Endothelial cell of umbilical vein (primary cell): ENCODE measurements at regions not wholly inside any gene's neighbourhood (a gene's known extent, or its start where the extent isn't known, plus 50 kb on each side); places are given as distances from the start of the nearest gene placed in this dataset.

ENCODE experiments used
- EZH2 ChIP-seq: IDR thresholded peaks from 2 replicates; pipeline ENCODE4 v1.6.1; 2012; ENCODE audit warnings: borderline replicate concordance, low read depth, mild to moderate bottlenecking, moderate library complexity, low read length, inconsistent platforms; ENCODE audit not compliant: severe bottlenecking
- MYC ChIP-seq: IDR thresholded peaks from one replicate; pipeline ENCODE4 v1.6.1; 2011; ENCODE audit warnings: mild to moderate bottlenecking, low read depth, low read length
- POLR2A ChIP-seq: IDR thresholded peaks from 2 replicates; pipeline ENCODE4 v1.6.1; 2012; ENCODE audit warnings: low read depth, mild to moderate bottlenecking, control low read depth, low read length
- POLR2AphosphoS5 ChIP-seq: IDR thresholded peaks from 2 replicates; pipeline ENCODE4 v1.6.1; 2012; ENCODE audit warnings: low read depth, mild to moderate bottlenecking, control low read depth, low read length, moderate library complexity; ENCODE audit not compliant: insufficient read depth
- TF ChIP-seq, protein P1 (sequence below), 2 donors: IDR thresholded peaks; 1 replicate in 1 of 2; 2 replicates in 1 of 2; pipeline ENCODE4 v1.5.1; 2011; ENCODE audit warnings: low read length in 2 of 2, mild to moderate bottlenecking in 2 of 2, moderate library complexity in 2 of 2, control low read depth in 1 of 2, inconsistent platforms in 1 of 2, low read depth in 1 of 2; ENCODE audit not compliant: insufficient read depth in 1 of 2; ENCODE audit errors: extremely low read depth in 1 of 2

DNA sequence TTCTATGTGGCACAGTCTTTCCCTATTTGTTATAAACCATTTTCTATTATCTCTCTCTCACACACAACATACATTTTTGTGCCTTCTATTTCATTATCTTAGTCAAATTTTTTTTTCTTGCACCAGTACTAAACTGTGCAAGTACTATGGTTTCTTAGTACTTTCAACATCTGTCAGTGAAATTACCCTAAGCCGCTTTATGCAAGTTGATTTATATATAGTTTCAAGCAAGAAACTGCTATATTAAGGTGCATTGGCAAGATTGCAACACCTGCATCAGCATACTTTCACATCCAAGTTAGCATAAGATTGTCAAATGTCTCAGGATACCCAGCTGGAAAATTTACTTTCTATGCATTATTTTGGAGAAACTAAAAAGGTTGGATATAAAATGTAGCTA lies 180.2 kb upstream of the FSTL5 start:
- TF ChIP-seq, protein P1, sequence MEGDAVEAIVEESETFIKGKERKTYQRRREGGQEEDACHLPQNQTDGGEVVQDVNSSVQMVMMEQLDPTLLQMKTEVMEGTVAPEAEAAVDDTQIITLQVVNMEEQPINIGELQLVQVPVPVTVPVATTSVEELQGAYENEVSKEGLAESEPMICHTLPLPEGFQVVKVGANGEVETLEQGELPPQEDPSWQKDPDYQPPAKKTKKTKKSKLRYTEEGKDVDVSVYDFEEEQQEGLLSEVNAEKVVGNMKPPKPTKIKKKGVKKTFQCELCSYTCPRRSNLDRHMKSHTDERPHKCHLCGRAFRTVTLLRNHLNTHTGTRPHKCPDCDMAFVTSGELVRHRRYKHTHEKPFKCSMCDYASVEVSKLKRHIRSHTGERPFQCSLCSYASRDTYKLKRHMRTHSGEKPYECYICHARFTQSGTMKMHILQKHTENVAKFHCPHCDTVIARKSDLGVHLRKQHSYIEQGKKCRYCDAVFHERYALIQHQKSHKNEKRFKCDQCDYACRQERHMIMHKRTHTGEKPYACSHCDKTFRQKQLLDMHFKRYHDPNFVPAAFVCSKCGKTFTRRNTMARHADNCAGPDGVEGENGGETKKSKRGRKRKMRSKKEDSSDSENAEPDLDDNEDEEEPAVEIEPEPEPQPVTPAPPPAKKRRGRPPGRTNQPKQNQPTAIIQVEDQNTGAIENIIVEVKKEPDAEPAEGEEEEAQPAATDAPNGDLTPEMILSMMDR (IDR thresholded peaks at IDR 0.05; ENCODE audit: extremely low read depth in 1 of 2, insufficient read depth in 1 of 2, low read depth in 1 of 2, low read length in 2 of 2): no peak
- no peak for TF ChIP-seq POLR2A
- no peak for TF ChIP-seq POLR2AphosphoS5
- no peak for TF ChIP-seq MYC
- TF ChIP-seq EZH2: no peak
